Neural cell (in vitro differentiated cells): ENCODE measurements at regions not wholly inside any gene's neighbourhood (a gene's known extent, or its start where the extent isn't known, plus 50 kb on each side); places are given as distances from the start of the nearest gene placed in this dataset.

ENCODE experiments used
- CTCF ChIP-seq: fragments of 450-650 bp; IDR thresholded peaks from 2 replicates; pipeline ENCODE4 v1.5.1; 2014; ENCODE audit warnings: antibody characterized with exemption, mild to moderate bottlenecking, moderate library complexity; ENCODE audit not compliant: poor library complexity, severe bottlenecking
- EP300 ChIP-seq: fragments of 450-650 bp; conservative IDR thresholded peaks from 2 replicates; pipeline ENCODE4 v1.6.1; 2014; ENCODE audit warnings: antibody characterized with exemption, mild to moderate bottlenecking, moderate library complexity; ENCODE audit not compliant: poor library complexity, severe bottlenecking
- EZH2 ChIP-seq: fragments of 200-600, 300-800 bp; shearing (Covaris generic), sonication (generic); IDR thresholded peaks from 2 replicates; pipeline ENCODE4 v1.6.1; 2014; ENCODE audit warnings: antibody characterized with exemption, low read length, borderline replicate concordance, mild to moderate bottlenecking; ENCODE audit not compliant: insufficient read depth, poor library complexity, severe bottlenecking
- SMC3 ChIP-seq: fragments of 450-650 bp; conservative IDR thresholded peaks from 2 replicates; pipeline ENCODE4 v1.6.1; 2014; ENCODE audit warnings: antibody characterized with exemption, mild to moderate bottlenecking, moderate library complexity; ENCODE audit not compliant: poor library complexity
- TAF1 ChIP-seq: IDR thresholded peaks from 2 replicates; pipeline ENCODE4 v1.6.1; 2012; ENCODE audit warnings: low read depth

GRCh38 chr1:43067233-43067745, 104.8 kb downstream of the EBNA1BP2 start:
- no peak for TF ChIP-seq CTCF
- TF ChIP-seq EP300, result no peak
- no peak for TF ChIP-seq EZH2
- no peak for TF ChIP-seq SMC3
- TF ChIP-seq TAF1, result no peak
